ENCODE measurements at regions not wholly inside any gene's neighbourhood (a gene's known extent, or its start where the extent isn't known, plus 50 kb on each side); places are given as distances from the start of the nearest gene placed in this dataset.

DNA sequence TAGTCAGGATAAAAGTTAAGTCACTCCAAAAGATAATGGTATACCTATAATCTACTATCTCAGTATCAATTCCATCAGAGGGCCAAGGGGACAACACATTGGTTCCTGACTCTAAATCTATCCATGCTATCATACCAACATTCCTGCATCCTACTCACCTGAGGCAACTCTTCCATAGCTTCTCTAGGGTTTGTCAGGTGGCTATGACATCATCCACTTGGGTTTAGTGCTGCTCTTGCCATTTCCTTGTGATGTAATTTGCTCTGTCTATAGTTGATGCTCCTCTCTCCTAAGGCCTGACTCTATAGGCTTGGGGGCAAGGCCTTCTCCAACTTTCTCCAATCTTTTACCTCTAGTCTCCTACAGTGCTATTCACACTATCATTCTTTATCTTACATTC is 139.9 kb upstream of the FSHR start:
- H3K9ac ChIP-seq (ENCODE audit: insufficient read depth, low read length, poor library complexity, severe bottlenecking), result no peak overlapping the region
- H3K36me3 Mint-ChIP-seq, result no peaks in the 10 kb centered on the region
- H4K20me1 ChIP-seq (ENCODE audit: insufficient read depth, low read length), result no peaks in the 10 kb centered on the region
- no peak overlapping the region for H2AFZ ChIP-seq (ENCODE audit: insufficient read depth, low read depth, low read length, poor library complexity, severe bottlenecking)
- intact Hi-C loops (cut with micrococcal nuclease), result no loop called here
- H3K79me2 ChIP-seq (ENCODE audit: insufficient read depth, low read length), result no peaks in the 10 kb centered on the region
- H3K4me1 Mint-ChIP-seq, result no peaks in the 10 kb centered on the region
- H3K4me3 Mint-ChIP-seq, result no peak overlapping the region
- H3K27me3 Mint-ChIP-seq (ENCODE audit: low read depth in 3 of 3), result peaks cover 0 to 2% (median 0%) of the 10 kb centered on the region in 3 donors
- H3K4me1 ChIP-seq (ENCODE audit: control insufficient read depth in 1 of 2, insufficient read depth in 2 of 2, low read length in 2 of 2), result no peaks in the 10 kb centered on the region
- H3K4me2 ChIP-seq (replicated peaks; ENCODE audit: extremely low read depth, low read length, poor library complexity, severe bottlenecking), result no peak overlapping the region
- no peaks in the 10 kb centered on the region for H3K36me3 ChIP-seq (replicated peaks in 1 of 2; ENCODE audit: control insufficient read depth in 1 of 2, insufficient read depth in 2 of 2, low read length in 2 of 2)
- H3K9me3 ChIP-seq (replicated peaks in 1 of 2; ENCODE audit: control insufficient read depth in 1 of 2, insufficient read depth in 1 of 2, low read length in 2 of 2), result peaks cover 0 to 13% of the 10 kb centered on the region in 2 donors
- peaks cover 0 to 17% (median 5%) of the 10 kb centered on the region in 7 donors for H3K9me3 Mint-ChIP-seq
- H3K27me3 ChIP-seq (ENCODE audit: control insufficient read depth in 2 of 2, insufficient read depth in 2 of 2, low read length in 2 of 2), result no peaks in the 10 kb centered on the region
- TF ChIP-seq, protein P1, sequence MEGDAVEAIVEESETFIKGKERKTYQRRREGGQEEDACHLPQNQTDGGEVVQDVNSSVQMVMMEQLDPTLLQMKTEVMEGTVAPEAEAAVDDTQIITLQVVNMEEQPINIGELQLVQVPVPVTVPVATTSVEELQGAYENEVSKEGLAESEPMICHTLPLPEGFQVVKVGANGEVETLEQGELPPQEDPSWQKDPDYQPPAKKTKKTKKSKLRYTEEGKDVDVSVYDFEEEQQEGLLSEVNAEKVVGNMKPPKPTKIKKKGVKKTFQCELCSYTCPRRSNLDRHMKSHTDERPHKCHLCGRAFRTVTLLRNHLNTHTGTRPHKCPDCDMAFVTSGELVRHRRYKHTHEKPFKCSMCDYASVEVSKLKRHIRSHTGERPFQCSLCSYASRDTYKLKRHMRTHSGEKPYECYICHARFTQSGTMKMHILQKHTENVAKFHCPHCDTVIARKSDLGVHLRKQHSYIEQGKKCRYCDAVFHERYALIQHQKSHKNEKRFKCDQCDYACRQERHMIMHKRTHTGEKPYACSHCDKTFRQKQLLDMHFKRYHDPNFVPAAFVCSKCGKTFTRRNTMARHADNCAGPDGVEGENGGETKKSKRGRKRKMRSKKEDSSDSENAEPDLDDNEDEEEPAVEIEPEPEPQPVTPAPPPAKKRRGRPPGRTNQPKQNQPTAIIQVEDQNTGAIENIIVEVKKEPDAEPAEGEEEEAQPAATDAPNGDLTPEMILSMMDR (IDR thresholded peaks at IDR 0.05), result no peak
- no peak overlapping the region for H3K27ac Mint-ChIP-seq
- no peak overlapping the region for H3K4me3 ChIP-seq (replicated peaks in 1 of 3; ENCODE audit: low read depth in 2 of 3, low read length in 3 of 3)
- H3K27ac ChIP-seq (ENCODE audit: low read depth in 1 of 2, low read length in 2 of 2), result no peak overlapping the region
- DNase-seq, result no peak

DNA sequence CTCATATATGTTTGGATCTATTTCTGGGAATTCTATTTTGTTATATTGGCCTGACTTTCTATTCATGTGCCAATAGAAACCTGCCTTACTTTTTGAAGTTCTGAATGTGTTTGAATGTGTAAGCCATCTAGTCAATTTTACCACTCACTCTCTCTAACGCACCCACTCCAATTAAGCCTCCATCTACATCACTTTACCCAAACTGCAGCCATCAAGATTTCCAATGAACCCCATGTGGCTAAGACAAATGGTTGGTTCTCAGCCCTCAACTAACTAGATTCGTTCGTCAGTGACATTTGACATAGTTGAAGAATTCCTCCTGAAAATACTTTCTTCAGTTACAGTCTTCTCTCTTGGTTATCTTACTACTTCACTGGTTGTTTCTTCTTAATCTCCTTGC is 137.3 kb upstream of the FSHR start:
- Histone ChIP-seq H3K9me3 (replicated peaks in 1 of 2; ENCODE audit: control insufficient read depth in 1 of 2, insufficient read depth in 1 of 2, low read length in 2 of 2) (no peaks in the 10 kb centered on the region), H3K79me2 (ENCODE audit: insufficient read depth, low read length) (no peaks in the 10 kb centered on the region), H3K4me3 (replicated peaks in 1 of 3; ENCODE audit: low read depth in 2 of 3, low read length in 3 of 3) (no peak overlapping the region), H3K27ac (ENCODE audit: low read depth in 1 of 2, low read length in 2 of 2) (no peak overlapping the region), H3K4me2 (replicated peaks; ENCODE audit: extremely low read depth, low read length, poor library complexity, severe bottlenecking) (no peak overlapping the region), H3K4me1 (ENCODE audit: control insufficient read depth in 1 of 2, insufficient read depth in 2 of 2, low read length in 2 of 2) (no peaks in the 10 kb centered on the region), H3K9ac (ENCODE audit: insufficient read depth, low read length, poor library complexity, severe bottlenecking) (no peak overlapping the region), H3K27me3 (ENCODE audit: control insufficient read depth in 2 of 2, insufficient read depth in 2 of 2, low read length in 2 of 2) (no peaks in the 10 kb centered on the region), H2AFZ (ENCODE audit: insufficient read depth, low read depth, low read length, poor library complexity, severe bottlenecking) (no peak overlapping the region), H4K20me1 (ENCODE audit: insufficient read depth, low read length) (no peaks in the 10 kb centered on the region), H3K36me3 (replicated peaks in 1 of 2; ENCODE audit: control insufficient read depth in 1 of 2, insufficient read depth in 2 of 2, low read length in 2 of 2) (no peaks in the 10 kb centered on the region)
- Mint-ChIP-seq H3K4me1 (no peaks in the 10 kb centered on the region), H3K27me3 (ENCODE audit: low read depth in 3 of 3) (peaks cover 0 to 2% (median 0%) of the 10 kb centered on the region in 3 donors), H3K4me3 (no peak overlapping the region), H3K27ac (no peak overlapping the region), H3K36me3 (no peaks in the 10 kb centered on the region), H3K9me3 (peaks cover 0 to 5% (median 0%) of the 10 kb centered on the region in 7 donors)
- intact Hi-C loops (cut with micrococcal nuclease), result no loop called here
- TF ChIP-seq, protein P1 (IDR thresholded peaks at IDR 0.05), result no peak
- 70% methylated on average over 1 of the region's 3 CpGs for WGBS (ENCODE audit: insufficient coverage)
- no peak for DNase-seq

All from CD14-positive monocyte (primary cell).